CD14-positive monocyte (primary cell): ENCODE measurements at regions not wholly inside any gene's neighbourhood (a gene's known extent, or its start where the extent isn't known, plus 50 kb on each side); places are given as distances from the start of the nearest gene placed in this dataset.

Experiments used
- DNase-seq, 3 donors: peaks; one replicate each; pipeline ENCODE4 v3.0.0-alpha.2; 2011 to 2022
- H2AFZ ChIP-seq: 2 replicates; pipeline ENCODE4 v1.6.0; 2012; ENCODE audit warnings: mild to moderate bottlenecking, low read depth, low read length, inconsistent platforms; ENCODE audit not compliant: insufficient read depth, poor library complexity, severe bottlenecking
- H3K27ac ChIP-seq, 2 donors: 1 replicate in 1 of 2; 2 replicates in 1 of 2; pipeline ENCODE4 v1.5.1; 2012 to 2013; ENCODE audit warnings: low read length in 2 of 2, control low read depth in 1 of 2, inconsistent platforms in 1 of 2, low read depth in 1 of 2, mild to moderate bottlenecking in 1 of 2
- H3K27me3 ChIP-seq, 2 donors: one replicate each; pipeline versions ENCODE4 v1.6.0 to v1.6.1; 2011 to 2013; ENCODE audit warnings: low read length in 2 of 2; ENCODE audit not compliant: control insufficient read depth in 2 of 2, insufficient read depth in 2 of 2
- H3K36me3 ChIP-seq, 2 donors: replicated peaks in 1 of 2; 1 replicate in 1 of 2; 2 replicates in 1 of 2; pipeline versions ENCODE4 v1.5.1 to v1.6.1; 2012 to 2013; ENCODE audit warnings: low read length in 2 of 2, control low read depth in 1 of 2, inconsistent platforms in 1 of 2, mild to moderate bottlenecking in 1 of 2; ENCODE audit not compliant: insufficient read depth in 2 of 2, control insufficient read depth in 1 of 2
- H3K4me1 ChIP-seq, 2 donors: 1 replicate in 1 of 2; 2 replicates in 1 of 2; pipeline versions ENCODE4 v1.5.1 to v1.6.1; 2012 to 2013; ENCODE audit warnings: low read length in 2 of 2, control low read depth in 1 of 2, inconsistent platforms in 1 of 2, mild to moderate bottlenecking in 1 of 2, moderate library complexity in 1 of 2; ENCODE audit not compliant: insufficient read depth in 2 of 2, control insufficient read depth in 1 of 2
- H3K4me2 ChIP-seq: replicated peaks from 2 replicates; pipeline ENCODE3; 2012; ENCODE audit warnings: low read length, moderate library complexity, mild to moderate bottlenecking; ENCODE audit not compliant: poor library complexity, severe bottlenecking; ENCODE audit errors: extremely low read depth
- H3K4me3 ChIP-seq, 3 experiments: fragments of 200-600 bp in 1 of 3; sonication (generic) in 1 of 3; replicated peaks in 1 of 3; 1 replicate in 2 of 3; 2 replicates in 1 of 3; pipeline ENCODE4 v1.5.1; 2011 to 2013; ENCODE audit warnings: low read length in 3 of 3, mild to moderate bottlenecking in 3 of 3, control low read depth in 2 of 3, low read depth in 2 of 3, inconsistent platforms in 1 of 3, moderate library complexity in 1 of 3
- H3K79me2 ChIP-seq: 2 replicates; pipeline ENCODE4 v1.6.0; 2012; ENCODE audit warnings: mild to moderate bottlenecking, control low read depth, inconsistent platforms, low read length, moderate library complexity; ENCODE audit not compliant: insufficient read depth
- H3K9ac ChIP-seq: 2 replicates; pipeline ENCODE4 v1.6.0; 2017; ENCODE audit warnings: low read length, mild to moderate bottlenecking; ENCODE audit not compliant: insufficient read depth, poor library complexity, severe bottlenecking
- H3K9me3 ChIP-seq, 2 donors: replicated peaks in 1 of 2; 1 replicate in 1 of 2; 2 replicates in 1 of 2; pipeline versions ENCODE4 v1.5.1 to v1.6.1; 2012 to 2013; ENCODE audit warnings: low read length in 2 of 2, control low read depth in 1 of 2; ENCODE audit not compliant: control insufficient read depth in 1 of 2, insufficient read depth in 1 of 2
- H4K20me1 ChIP-seq: 2 replicates; pipeline ENCODE4 v1.6.0; 2012; ENCODE audit warnings: mild to moderate bottlenecking, low read length, control low read depth, moderate library complexity; ENCODE audit not compliant: insufficient read depth
- H3K27ac Mint-ChIP-seq, 7 donors: one replicate each; pipeline ENCODE4 v1.8.0; 2020; ENCODE audit warnings: mild to moderate bottlenecking in 7 of 7, mixed read lengths in 7 of 7, moderate library complexity in 6 of 7, inconsistent platforms in 2 of 7
- H3K27me3 Mint-ChIP-seq, 3 donors: one replicate each; pipeline ENCODE4 v1.8.0; 2021 to 2022; ENCODE audit warnings: low read depth in 3 of 3, mild to moderate bottlenecking in 3 of 3, mixed read lengths in 3 of 3, moderate library complexity in 3 of 3, inconsistent platforms in 1 of 3
- H3K36me3 Mint-ChIP-seq, 2 donors: one replicate each; pipeline ENCODE4 v1.8.0; 2020; ENCODE audit warnings: mixed read lengths in 2 of 2, inconsistent platforms in 1 of 2, mild to moderate bottlenecking in 1 of 2
- H3K4me1 Mint-ChIP-seq: one replicate; pipeline ENCODE4 v1.8.0; 2020; ENCODE audit warnings: mild to moderate bottlenecking, mixed read lengths
- H3K4me3 Mint-ChIP-seq, 2 donors: one replicate each; pipeline ENCODE4 v1.8.0; 2020; ENCODE audit warnings: mild to moderate bottlenecking in 2 of 2, mixed read lengths in 2 of 2, moderate library complexity in 1 of 2
- H3K9me3 Mint-ChIP-seq, 7 donors: one replicate each; pipeline ENCODE4 v1.8.0; 2020 to 2022; ENCODE audit warnings: mixed read lengths in 7 of 7, mild to moderate bottlenecking in 6 of 7, moderate library complexity in 6 of 7, inconsistent platforms in 2 of 7
- WGBS: methylation state at CpG from one replicate; pipeline ENCODE4 v1.1.5; 2013; ENCODE audit warnings: missing lambda C conversion rate; ENCODE audit not compliant: insufficient coverage; 5-methylcytosine and 5-hydroxymethylcytosine counted together
- intact Hi-C, 2 donors: fragments of 100-400 bp; cut with micrococcal nuclease; formaldehyde crosslinking; loops; one replicate each; pipeline versions ENCODE4 v1.15.0 to v1.15.1; 2023
- TF ChIP-seq, protein P1 (sequence below): fragments of 200-600 bp; IDR thresholded peaks from one replicate; pipeline ENCODE4 v1.8.0; 2022; ENCODE audit warnings: antibody characterized with exemption, mild to moderate bottlenecking

DNA sequence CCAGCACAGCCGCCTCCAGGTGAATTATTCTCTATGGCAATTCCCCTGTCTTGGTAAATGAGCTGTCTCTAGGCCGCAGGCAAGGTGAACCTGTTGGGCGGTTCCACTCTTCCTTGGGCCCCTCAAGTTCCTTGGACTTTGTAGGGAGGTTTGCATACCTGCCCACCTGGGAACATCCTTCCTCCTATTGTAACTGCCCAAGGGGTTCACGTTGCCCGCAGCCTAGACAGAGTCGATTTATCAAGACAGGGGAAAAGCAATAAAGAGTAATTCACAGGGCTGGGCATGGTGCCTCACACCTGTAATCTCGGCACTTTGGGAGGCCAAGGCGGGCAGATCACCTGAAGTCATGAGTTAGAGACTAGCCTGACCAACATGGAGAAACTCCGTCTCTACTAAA lies 122.5 kb downstream of the KCNJ18 start:
- H3K9me3 ChIP-seq = peaks cover 24 to 28% of the 10 kb centered on the region in 2 donors
- H3K36me3 ChIP-seq = no peaks in the 10 kb centered on the region
- no peak overlapping the region for H3K27ac Mint-ChIP-seq
- intact Hi-C loops = no loop called here
- H3K79me2 ChIP-seq = no peaks in the 10 kb centered on the region
- H3K4me1 Mint-ChIP-seq = no peaks in the 10 kb centered on the region
- TF ChIP-seq, protein P1, sequence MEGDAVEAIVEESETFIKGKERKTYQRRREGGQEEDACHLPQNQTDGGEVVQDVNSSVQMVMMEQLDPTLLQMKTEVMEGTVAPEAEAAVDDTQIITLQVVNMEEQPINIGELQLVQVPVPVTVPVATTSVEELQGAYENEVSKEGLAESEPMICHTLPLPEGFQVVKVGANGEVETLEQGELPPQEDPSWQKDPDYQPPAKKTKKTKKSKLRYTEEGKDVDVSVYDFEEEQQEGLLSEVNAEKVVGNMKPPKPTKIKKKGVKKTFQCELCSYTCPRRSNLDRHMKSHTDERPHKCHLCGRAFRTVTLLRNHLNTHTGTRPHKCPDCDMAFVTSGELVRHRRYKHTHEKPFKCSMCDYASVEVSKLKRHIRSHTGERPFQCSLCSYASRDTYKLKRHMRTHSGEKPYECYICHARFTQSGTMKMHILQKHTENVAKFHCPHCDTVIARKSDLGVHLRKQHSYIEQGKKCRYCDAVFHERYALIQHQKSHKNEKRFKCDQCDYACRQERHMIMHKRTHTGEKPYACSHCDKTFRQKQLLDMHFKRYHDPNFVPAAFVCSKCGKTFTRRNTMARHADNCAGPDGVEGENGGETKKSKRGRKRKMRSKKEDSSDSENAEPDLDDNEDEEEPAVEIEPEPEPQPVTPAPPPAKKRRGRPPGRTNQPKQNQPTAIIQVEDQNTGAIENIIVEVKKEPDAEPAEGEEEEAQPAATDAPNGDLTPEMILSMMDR = no peak
- H3K36me3 Mint-ChIP-seq = no peaks in the 10 kb centered on the region
- no peaks in the 10 kb centered on the region for H3K4me1 ChIP-seq
- H2AFZ ChIP-seq = no peak overlapping the region
- no peak overlapping the region for H3K4me3 Mint-ChIP-seq
- DNase-seq = no peak
- H3K9me3 Mint-ChIP-seq = peaks cover 6 to 36% (median 22%) of the 10 kb centered on the region in 7 donors
- H3K27me3 Mint-ChIP-seq = peaks cover 0 to 4% (median 0%) of the 10 kb centered on the region in 3 donors
- H3K4me3 ChIP-seq = no peak overlapping the region
- no peak overlapping the region for H3K9ac ChIP-seq
- 91% methylated on average over 8 of the region's 9 CpGs for WGBS
- no peak overlapping the region for H3K27ac ChIP-seq
- no peak overlapping the region for H3K4me2 ChIP-seq
- H4K20me1 ChIP-seq = no peaks in the 10 kb centered on the region
- no peaks in the 10 kb centered on the region for H3K27me3 ChIP-seq

DNA sequence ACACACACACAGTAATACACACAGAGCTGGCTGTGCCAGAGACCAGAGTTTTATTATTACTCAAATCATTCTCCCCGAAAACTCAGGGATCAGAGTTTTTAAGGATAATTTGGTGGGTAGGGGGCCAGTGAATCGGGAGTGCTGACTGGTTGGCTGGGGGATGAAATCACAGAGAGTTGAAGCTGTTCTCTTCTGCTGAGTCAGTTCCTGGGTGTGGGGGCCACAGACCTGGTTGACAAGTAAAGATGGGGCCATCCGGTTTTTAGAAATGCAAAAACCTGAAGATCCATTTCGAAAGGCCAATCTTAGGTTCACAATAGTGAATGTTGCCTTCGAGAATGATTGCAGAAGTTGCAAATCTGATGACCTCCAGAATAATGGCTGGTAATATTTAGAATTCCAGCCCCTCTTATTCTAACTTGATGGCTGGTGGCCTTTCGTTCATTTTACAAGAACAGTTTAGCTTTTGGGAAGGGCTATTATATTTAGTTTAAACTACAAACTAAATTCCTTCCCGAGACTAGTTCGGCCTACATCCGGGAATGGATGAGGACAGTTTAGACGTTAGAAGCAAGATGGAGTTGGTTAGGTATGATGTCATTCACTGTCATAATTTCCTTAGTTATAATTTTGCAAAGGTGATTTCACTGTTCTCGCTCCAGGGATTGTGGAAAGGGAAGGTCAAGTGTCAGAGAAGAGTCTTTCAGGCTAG lies 123.2 kb downstream of the KCNJ18 start:
- no peaks in the 10 kb centered on the region for H3K4me1 Mint-ChIP-seq
- TF ChIP-seq, protein P1 = no peak
- Histone ChIP-seq H3K4me3 (no peak overlapping the region), H2AFZ (no peak overlapping the region), H3K4me1 (no peaks in the 10 kb centered on the region), H4K20me1 (no peaks in the 10 kb centered on the region), H3K9ac (no peak overlapping the region), H3K27me3 (no peaks in the 10 kb centered on the region), H3K27ac (no peak overlapping the region), H3K79me2 (no peaks in the 10 kb centered on the region), H3K4me2 (no peak overlapping the region), H3K9me3 (peaks cover 24 to 28% of the 10 kb centered on the region in 2 donors), H3K36me3 (no peaks in the 10 kb centered on the region)
- peaks cover 6 to 36% (median 22%) of the 10 kb centered on the region in 7 donors for H3K9me3 Mint-ChIP-seq
- intact Hi-C loops = no loop called here
- no peaks in the 10 kb centered on the region for H3K36me3 Mint-ChIP-seq
- H3K27me3 Mint-ChIP-seq = peaks cover 0 to 4% (median 0%) of the 10 kb centered on the region in 3 donors
- no peak for DNase-seq
- H3K27ac Mint-ChIP-seq = no peak overlapping the region
- WGBS = 92% methylated on average over 8 of the region's 11 CpGs
- no peak overlapping the region for H3K4me3 Mint-ChIP-seq
